Stimulated activated naive CD8-positive, alpha-beta T cell treated with anti-CD3 and anti-CD28 coated beads, Interleukin-15, amount 100 ng/mL, for 72 hours (primary cell): ENCODE measurements at regions not wholly inside any gene's neighbourhood (a gene's known extent, or its start where the extent isn't known, plus 50 kb on each side); places are given as distances from the start of the nearest gene placed in this dataset.

Source experiments
- ATAC-seq: fragments of 150-1000 bp; cut with Tn5 transposase; 2 replicates; pipeline ENCODE4 v1.10.0; 2021; ENCODE audit warnings: mild to moderate bottlenecking, moderate library complexity
- DNase-seq, 2 donors: peaks; one replicate each; pipeline ENCODE4 v3.0.0; 2021 to 2022
- H3K27ac Mint-ChIP-seq, 2 donors: one replicate each; pipeline ENCODE4 v1.8.0; 2022; ENCODE audit warnings: mild to moderate bottlenecking in 2 of 2, mixed read lengths in 2 of 2, moderate library complexity in 2 of 2
- H3K27me3 Mint-ChIP-seq: one replicate; pipeline ENCODE4 v1.8.0; 2022; ENCODE audit warnings: mixed read lengths
- H3K4me1 Mint-ChIP-seq: one replicate; pipeline ENCODE4 v1.8.0; 2022; ENCODE audit warnings: mild to moderate bottlenecking, mixed read lengths
- H3K4me3 Mint-ChIP-seq, 2 donors: one replicate each; pipeline ENCODE4 v1.8.0; 2022; ENCODE audit warnings: mild to moderate bottlenecking in 2 of 2, mixed read lengths in 2 of 2, moderate library complexity in 1 of 2
- H3K9me3 Mint-ChIP-seq, 2 donors: one replicate each; pipeline ENCODE4 v1.8.0; 2022; ENCODE audit warnings: mixed read lengths in 2 of 2

DNA sequence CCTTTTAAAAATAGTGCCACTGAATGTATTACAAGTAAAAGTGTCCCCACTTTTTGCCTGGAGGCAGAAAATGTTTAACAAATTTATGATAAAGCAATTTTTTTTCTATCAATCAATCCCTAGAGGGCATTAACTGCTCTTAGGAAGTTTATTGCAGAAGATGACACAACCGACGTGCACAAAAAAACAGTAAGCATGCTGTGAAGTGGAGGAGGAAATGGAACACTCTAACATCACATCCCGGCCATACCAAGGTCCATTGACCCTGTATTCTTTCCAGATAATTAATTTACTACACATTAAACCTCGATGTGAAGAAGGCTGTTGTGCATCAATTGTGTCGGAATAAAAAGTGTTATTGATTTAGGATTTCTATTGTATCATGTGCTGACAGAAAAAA lies 264.9 kb upstream of the NR5A2 start:
- Mint-ChIP-seq H3K27ac (no peak overlapping the region), H3K4me3 (no peak overlapping the region), H3K4me1 (no peaks in the 10 kb centered on the region), H3K9me3 (peaks cover 17 to 21% of the 10 kb centered on the region in 2 donors), H3K27me3 (peaks cover 12% of the 10 kb centered on the region)
- DNase-seq (no peak), ATAC-seq (no peak)

- Mint-ChIP-seq H3K27me3 (peaks cover 13% of the 10 kb centered on the region), H3K9me3 (peaks cover 17 to 21% of the 10 kb centered on the region in 2 donors), H3K4me3 (no peak overlapping the region), H3K4me1 (no peaks in the 10 kb centered on the region), H3K27ac (no peak overlapping the region)
- ATAC-seq (no peak), DNase-seq (no peak)
These were observed 261.2 kb upstream of the NR5A2 start for GRCh38 chr1:199766218-199766792.

GRCh38 chr1:199767700-199768099 lies 259.8 kb upstream of the NR5A2 start:
- H3K4me1 Mint-ChIP-seq, result no peaks in the 10 kb centered on the region
- DNase-seq, result no peak
- peaks cover 13% of the 10 kb centered on the region for H3K27me3 Mint-ChIP-seq
- no peak overlapping the region for H3K27ac Mint-ChIP-seq
- ATAC-seq, result no peak
- peaks cover 17 to 21% of the 10 kb centered on the region in 2 donors for H3K9me3 Mint-ChIP-seq
- H3K4me3 Mint-ChIP-seq, result no peak overlapping the region

- Mint-ChIP-seq H3K27me3 (peaks cover 29% of the 10 kb centered on the region), H3K27ac (no peak overlapping the region), H3K9me3 (no peaks in the 10 kb centered on the region), H3K4me3 (no peak overlapping the region), H3K4me1 (no peaks in the 10 kb centered on the region)
- DNase-seq, result no peak
- no peak for ATAC-seq
These were observed 252.9 kb upstream of the NR5A2 start for GRCh38 chr1:199774433-199775089.

GRCh38 chr1:199776768-199777497 lies 250.6 kb upstream of the NR5A2 start:
- Mint-ChIP-seq H3K27ac (no peak overlapping the region), H3K9me3 (no peaks in the 10 kb centered on the region), H3K4me3 (no peak overlapping the region), H3K4me1 (no peaks in the 10 kb centered on the region), H3K27me3 (peaks cover 23% of the 10 kb centered on the region)
- DNase-seq, result no peak
- no peak for ATAC-seq

GRCh38 chr1:199778324-199778955 lies 249.1 kb upstream of the NR5A2 start:
- Mint-ChIP-seq H3K9me3 (no peaks in the 10 kb centered on the region), H3K27me3 (peaks cover 20% of the 10 kb centered on the region), H3K4me3 (no peak overlapping the region), H3K27ac (no peak overlapping the region), H3K4me1 (no peaks in the 10 kb centered on the region)
- DNase-seq (no peak), ATAC-seq (no peak)

DNA sequence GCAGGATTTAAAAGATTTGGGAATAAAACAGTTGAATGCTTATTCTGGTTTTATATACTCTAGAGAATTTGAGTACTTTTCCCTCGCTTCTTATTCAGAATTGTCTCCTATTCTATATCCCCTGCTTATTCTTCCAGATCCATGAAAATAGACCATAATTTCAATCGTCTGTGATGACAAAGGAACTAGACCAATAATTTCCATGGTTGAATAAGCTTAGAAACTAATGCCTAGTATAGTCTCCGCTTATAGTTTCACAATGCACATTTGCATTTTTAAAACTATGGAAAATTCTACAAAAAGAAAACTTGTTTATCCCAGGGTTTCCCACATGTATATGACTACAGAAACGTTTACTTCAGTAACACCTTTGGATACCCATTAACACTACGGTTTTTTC lies 247.4 kb upstream of the NR5A2 start:
- H3K4me3 Mint-ChIP-seq, result no peak overlapping the region
- no peak overlapping the region for H3K27ac Mint-ChIP-seq
- peaks cover 8% of the 10 kb centered on the region for H3K27me3 Mint-ChIP-seq
- no peaks in the 10 kb centered on the region for H3K4me1 Mint-ChIP-seq
- H3K9me3 Mint-ChIP-seq, result no peaks in the 10 kb centered on the region
- ATAC-seq, result no peak
- no peak for DNase-seq

GRCh38 chr1:199780948-199781670 lies 246.4 kb upstream of the NR5A2 start:
- Mint-ChIP-seq H3K4me1 (no peaks in the 10 kb centered on the region), H3K4me3 (no peak overlapping the region), H3K27ac (no peak overlapping the region), H3K27me3 (peaks cover 8% of the 10 kb centered on the region), H3K9me3 (no peaks in the 10 kb centered on the region)
- ATAC-seq, result no peak
- no peak for DNase-seq

GRCh38 chr1:199784138-199784895 lies 243.2 kb upstream of the NR5A2 start:
- DNase-seq (no peak), ATAC-seq (no peak)
- no peak overlapping the region for H3K4me3 Mint-ChIP-seq
- H3K27me3 Mint-ChIP-seq, result no peaks in the 10 kb centered on the region
- H3K27ac Mint-ChIP-seq, result no peak overlapping the region
- no peaks in the 10 kb centered on the region for H3K9me3 Mint-ChIP-seq
- H3K4me1 Mint-ChIP-seq, result no peaks in the 10 kb centered on the region

DNA sequence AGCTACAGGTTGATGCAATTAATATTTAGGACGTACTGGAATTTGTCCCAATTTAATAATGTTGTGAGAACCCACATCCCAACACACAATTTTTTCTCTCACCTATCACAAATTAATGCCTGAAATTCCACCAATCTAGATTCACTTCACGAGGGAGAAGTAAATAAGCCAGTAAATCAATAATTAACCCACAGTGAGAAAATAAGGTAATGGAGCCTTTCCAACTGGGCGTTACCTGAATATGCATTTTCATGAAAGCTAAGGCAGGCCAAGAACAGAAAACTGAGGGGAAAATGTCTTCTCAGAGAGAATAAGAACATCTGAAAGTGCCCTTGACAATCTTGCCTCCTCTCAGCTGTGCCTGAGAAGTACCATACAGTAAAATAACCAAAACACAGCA lies 240.8 kb upstream of the NR5A2 start:
- Mint-ChIP-seq H3K27ac (no peak overlapping the region), H3K4me3 (no peak overlapping the region), H3K9me3 (no peaks in the 10 kb centered on the region), H3K4me1 (no peaks in the 10 kb centered on the region), H3K27me3 (no peaks in the 10 kb centered on the region)
- DNase-seq (no peak), ATAC-seq (no peak)

DNA sequence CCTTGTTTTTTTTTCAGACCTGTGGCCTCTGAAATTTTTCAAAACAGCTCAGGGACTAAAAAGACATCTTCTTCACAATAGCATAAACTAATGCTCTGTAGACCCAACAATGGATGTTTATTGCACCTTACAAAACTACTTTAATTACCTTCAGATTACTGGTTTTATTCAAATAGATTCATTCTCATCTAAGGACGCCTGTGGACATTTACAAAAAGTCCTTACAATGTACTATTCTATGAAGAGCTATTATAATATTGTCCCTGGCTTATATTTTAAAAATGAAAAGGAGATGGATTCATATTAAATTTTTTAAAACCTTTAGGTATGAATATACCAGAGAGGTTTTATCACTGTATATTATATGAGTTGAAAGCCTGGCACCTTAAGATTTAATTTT lies 238.4 kb upstream of the NR5A2 start:
- no peak overlapping the region for H3K27ac Mint-ChIP-seq
- H3K27me3 Mint-ChIP-seq, result no peaks in the 10 kb centered on the region
- H3K4me1 Mint-ChIP-seq, result no peaks in the 10 kb centered on the region
- no peak for DNase-seq
- H3K9me3 Mint-ChIP-seq, result no peaks in the 10 kb centered on the region
- no peak for ATAC-seq
- no peak overlapping the region for H3K4me3 Mint-ChIP-seq

GRCh38 chr1:199791495-199791894 lies 236.0 kb upstream of the NR5A2 start:
- Mint-ChIP-seq H3K4me3 (no peak overlapping the region), H3K27me3 (no peaks in the 10 kb centered on the region), H3K27ac (no peak overlapping the region), H3K4me1 (no peaks in the 10 kb centered on the region), H3K9me3 (no peaks in the 10 kb centered on the region)
- ATAC-seq, result no peak
- no peak for DNase-seq

DNA sequence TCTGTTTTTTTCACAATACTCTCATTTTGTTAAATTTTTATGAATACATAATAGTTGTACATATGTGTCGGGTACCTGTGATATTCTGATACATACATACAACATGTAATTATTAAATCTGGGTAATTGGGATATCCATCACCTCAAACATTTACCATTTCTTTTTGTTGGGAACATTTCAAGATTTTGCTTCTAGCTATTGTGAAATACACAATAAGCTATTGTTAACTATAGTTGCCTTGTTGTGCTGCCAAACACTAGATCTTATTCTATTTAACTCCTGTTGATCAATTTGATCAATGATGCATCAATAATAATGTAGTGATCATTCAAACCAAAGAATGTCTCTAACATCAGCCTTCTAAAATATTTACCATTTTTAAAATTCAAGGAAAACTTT lies 234.6 kb upstream of the NR5A2 start:
- Mint-ChIP-seq H3K27ac (no peak overlapping the region), H3K4me3 (no peak overlapping the region), H3K4me1 (no peaks in the 10 kb centered on the region), H3K27me3 (no peaks in the 10 kb centered on the region), H3K9me3 (no peaks in the 10 kb centered on the region)
- ATAC-seq (no peak), DNase-seq (no peak)

DNA sequence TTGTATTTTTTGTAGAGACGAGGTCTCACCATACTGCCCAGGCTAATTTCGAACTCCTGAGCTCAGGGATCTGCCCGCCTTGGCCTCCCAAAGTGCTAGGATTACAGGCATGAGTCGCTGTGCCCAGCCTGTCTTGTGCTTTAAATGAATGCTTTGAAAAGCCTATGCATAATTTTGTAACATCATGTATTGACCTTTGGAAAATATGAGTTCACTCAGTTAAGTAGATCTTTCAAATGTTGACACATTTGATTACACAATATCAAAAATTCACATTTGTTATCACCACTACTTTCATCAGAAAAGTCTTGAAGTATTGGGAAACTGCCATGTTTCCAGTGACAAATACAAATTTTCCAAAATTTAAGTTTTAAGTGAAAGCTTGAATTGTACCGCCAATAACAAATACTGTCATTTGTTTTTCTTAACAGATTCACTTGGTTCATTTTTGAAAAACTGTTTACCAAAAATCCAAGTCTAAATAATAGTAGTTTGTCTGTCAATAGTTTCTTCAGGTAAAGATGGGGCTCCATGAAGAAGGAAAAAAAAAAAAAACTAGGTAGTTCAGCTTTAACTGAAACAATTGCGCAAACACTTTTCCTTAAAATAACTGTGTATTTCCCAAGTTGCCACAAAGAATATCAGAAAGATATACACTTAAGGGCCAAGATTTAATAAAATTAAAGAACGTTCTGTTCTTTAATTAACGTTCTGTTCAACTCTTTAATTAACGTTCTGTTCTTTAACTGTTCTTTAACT lies 233.2 kb upstream of the NR5A2 start:
- no peak overlapping the region for H3K27ac Mint-ChIP-seq
- H3K4me3 Mint-ChIP-seq, result no peak overlapping the region
- no peak for ATAC-seq
- H3K4me1 Mint-ChIP-seq, result no peaks in the 10 kb centered on the region
- H3K9me3 Mint-ChIP-seq, result no peaks in the 10 kb centered on the region
- no peak for DNase-seq
- H3K27me3 Mint-ChIP-seq, result no peaks in the 10 kb centered on the region
